M059J (cell line): ENCODE measurements at regions not wholly inside any gene's neighbourhood (a gene's known extent, or its start where the extent isn't known, plus 50 kb on each side); places are given as distances from the start of the nearest gene placed in this dataset.
"Not testable (repeated sequence)": the region's sequence is repeated elsewhere in the genome, so short reads cannot be mapped to it uniquely, and the experiment has no call there.

Experiments
- DNase-seq: peaks from one replicate; pipeline ENCODE4 v3.0.0-alpha.2; 2012; ENCODE audit warnings: low read depth

DNA sequence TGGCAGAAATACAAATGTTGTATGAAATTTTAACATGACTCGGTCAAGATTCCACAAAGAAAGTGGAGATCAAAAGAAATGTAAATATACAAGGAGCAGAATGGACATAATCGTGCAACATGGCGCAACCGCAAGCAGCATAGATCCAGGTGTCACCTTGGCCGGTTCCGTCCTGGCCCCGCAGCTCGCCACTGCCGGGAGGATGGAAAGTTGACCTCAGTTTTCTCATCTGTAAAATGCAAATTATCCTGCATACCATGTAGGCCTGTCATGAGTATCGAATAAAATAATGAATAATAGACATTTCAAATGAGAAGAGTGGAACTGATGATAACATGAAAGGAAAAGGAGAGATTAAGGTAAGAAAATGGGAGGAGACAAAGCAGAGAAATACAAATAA is 427.3 kb upstream of the SMIM21 start:
- no peak for DNase-seq

DNA sequence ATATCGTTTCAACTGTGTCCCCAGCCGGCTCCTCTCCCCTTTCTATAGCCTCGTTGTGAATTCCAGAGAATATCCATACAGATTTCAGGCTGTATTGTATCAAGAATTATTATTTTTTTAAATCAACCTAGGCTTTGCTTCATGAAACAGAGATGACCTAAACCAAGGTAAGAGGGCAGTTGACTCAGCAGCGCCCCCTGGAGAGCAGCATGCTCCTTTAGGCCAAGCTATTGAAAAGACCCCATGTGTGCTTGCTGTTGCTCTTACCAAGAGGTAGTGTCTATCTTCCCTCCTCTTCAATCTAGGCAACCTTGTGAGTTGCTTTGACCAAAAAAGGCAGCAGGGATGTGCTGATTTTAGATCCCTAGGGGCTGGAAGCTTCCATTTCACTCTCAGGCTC is 426.7 kb upstream of the SMIM21 start:
- no peak for DNase-seq

DNA sequence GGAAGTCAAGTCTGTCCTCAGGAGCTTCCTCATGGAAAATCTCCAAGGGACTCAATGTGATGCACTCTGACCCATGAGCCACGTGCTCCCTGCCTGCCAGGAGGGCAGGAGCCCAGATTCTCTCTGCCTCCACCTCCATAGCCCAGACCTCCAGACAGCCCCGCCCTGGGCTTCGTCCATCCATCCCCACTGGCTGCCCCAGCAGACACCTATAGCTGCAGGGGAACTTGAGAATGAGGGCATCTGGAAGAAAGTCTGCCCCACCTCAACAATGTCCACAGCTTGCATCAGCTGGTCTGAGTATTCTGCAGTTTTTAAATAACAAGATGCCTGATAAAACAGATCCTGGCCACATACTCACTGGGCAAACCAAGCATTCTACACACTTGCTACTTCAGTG is 418.8 kb upstream of the SMIM21 start:
- DNase-seq = no peak

DNA sequence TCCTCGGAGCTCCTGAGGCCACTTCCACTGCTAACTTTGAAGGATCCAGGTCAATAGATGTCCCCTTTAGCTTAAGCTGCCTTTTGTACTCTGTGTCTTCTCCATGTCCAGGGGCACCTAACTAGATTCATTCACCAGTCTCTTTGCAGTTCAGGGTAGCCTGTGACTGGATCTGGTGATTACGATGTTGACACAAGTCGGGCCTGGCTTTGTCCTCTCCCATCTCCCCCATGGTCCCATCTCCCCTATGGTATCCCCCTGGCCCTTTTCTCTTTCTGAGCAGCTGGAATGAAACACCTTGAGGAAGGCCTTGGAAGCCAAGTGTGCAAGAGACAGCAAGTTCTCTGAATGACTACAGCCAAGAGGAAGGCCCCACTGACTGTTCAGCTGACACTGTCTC is 417.9 kb upstream of the SMIM21 start:
- no peak for DNase-seq

DNA sequence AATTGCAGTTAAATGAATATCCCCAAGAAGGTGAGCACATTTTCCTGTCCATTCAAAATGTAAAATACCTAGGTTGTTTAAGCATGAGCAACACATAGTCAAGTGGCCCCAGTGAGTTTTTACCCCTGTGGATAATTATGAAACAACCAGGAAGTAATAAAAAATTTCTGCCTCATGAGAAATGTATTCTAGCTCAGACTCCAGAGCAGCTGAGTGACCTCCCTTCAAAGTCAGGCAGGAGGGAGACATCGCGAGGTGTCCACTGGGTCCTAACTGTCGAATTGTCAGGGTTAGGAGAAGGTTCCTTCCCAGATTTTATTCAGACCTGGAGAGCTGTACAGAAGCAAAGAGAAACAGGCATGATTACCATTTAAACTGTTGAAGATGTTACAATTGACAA is 416.6 kb upstream of the SMIM21 start:
- no peak for DNase-seq

DNA sequence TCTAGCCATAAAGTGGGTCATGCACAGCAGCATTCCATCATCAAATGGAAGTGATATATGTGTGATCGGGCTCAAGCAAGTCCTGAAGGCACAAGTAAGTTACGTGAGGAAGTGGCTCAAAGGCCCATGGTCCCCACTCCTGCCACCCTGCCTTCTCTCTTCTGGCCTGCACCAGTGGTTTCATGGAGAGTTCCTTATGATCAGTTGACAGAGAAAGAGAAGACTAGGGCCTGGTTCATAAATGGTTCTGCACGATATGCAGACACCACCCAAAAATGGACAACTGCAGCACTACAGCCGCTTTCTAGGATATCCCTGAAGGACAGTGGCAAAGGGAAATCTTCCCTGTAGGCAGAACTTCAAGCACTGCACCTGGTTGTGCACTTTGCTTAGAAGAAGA is 412.6 kb upstream of the SMIM21 start:
- DNase-seq = no peak

DNA sequence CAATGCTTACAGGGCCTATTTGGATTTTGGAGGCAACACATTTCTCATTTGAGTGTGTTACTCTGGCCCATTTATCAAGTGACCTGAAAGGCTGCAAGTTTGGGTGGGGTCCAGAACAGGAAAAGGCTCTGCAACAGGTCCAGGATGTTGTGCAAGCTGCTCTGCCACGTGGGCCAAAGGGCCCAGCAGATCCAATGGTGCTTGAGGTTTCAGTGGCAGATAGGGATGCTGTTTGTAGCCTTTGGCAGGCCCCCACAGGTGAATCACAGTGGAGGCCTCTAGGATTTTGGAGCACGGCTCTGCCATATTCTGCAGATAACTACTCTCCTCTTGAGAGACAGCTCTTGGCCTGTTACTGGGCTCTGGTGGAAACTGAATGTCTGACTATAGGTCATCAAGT is 412.2 kb upstream of the SMIM21 start:
- not testable (repeated sequence) for DNase-seq

DNA sequence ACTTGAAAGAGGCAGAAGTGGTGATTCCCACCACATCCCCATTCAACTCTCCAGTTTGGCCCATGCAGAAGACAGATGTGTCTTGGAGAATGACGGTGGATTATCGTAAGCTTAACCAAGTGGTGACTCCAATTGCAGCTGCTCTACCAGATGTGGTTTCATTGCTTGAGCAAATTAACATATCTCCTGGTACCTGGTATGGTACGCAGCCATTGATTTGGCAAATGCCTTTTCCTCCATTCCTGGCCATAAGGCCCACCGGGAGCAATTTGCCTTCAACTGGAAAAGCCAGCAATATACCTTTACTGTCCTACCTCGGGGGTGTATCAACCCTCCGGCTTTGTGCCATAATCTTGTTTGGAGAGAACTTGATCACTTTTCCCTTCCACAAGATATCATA is 411.5 kb upstream of the SMIM21 start:
- no peak for DNase-seq

DNA sequence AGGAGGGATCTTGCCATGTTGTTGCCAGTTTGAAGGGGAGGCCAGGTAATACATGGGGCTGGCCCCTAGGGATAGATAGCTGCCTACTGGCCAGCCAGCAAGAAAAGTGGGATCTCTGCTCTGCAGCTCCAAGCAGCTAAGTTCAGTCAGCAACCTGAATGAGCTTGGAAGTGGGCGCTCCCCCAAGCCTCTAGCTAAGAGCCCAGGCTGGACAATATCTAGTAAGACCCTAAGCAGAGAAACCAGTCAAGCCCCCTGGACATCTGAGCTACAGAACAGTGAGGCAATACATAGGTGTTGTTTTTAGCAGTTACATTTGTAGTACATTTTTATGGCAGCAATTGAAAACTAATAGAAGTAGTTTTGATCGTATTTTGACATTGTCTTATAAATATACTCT is 409.8 kb upstream of the SMIM21 start:
- DNase-seq = no peak

DNA sequence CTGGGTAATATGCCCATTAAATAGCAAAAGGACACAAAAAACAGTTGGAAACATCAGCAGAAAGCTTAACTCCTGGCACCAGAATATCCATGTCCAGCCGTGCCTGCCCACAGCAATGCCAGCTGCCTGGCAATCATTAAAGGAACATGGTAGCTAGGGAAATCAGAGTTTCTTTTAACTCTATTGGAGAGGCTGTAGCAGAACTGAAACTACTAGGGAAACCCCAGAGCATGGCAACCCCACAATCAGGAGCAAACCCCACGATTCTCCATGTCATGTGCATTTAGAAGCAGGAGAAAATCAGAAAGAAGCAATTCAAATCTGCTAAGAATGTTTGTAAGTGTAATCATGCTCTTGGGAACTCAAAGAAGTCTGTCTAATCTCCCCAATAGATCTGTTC is 409.0 kb upstream of the SMIM21 start:
- DNase-seq = no peak

DNA sequence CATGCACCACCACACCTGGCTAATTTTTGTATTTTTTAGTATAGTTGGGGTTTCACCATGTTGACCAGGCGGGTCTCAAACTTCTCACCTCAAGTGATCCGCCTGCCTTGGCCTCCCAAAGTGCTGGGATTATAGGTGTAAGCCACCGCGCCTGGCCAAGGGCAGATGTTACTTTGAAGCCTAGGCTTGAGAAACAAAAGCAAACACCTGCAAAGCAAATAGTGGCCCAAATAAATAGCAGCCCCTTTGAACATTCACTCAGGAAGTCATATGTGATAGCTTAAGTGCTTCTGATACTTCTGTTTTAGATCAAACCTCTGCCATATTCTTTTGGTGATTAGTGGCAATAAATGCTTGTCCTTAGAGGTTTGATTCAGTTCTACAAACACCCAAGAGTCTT is 404.5 kb upstream of the SMIM21 start:
- DNase-seq = no peak

DNA sequence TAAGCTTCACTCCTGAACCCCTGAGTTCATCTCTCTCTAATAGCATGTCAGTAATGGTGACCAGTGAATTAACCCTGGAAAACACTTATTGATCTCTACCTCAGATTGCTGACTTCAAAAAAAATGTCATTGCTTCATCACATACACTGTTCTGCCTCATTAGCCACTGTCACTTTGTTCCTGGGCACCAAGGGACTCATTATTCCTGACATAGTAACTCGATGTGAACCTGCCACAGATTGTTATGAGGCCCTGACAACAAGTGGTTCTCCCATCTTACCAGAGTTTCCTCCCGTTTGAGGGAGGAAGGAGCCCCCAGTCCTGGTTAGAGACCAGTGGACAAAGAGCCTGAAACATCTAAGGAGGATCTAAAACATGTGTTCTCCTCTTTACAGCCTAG is 403.3 kb upstream of the SMIM21 start:
- no peak for DNase-seq

DNA sequence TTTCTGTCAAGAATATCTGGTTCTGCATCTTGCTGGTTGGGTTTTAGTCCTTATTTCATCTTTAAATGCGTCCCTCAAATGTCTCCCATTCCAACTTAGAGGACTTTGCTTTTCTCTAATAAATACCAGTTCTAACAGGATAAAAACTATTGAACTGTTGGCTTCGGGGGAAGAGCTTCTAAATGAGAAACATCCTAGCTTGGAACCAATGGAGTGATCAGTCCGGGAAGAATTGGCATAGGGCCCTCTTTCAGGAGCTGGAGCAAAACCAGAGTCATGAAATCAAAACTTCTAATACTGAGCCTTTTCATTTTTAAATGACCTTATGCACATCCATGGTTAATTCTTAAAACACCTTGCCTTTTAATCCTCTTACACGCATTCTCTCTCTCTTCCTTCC is 401.6 kb upstream of the SMIM21 start:
- DNase-seq = no peak

DNA sequence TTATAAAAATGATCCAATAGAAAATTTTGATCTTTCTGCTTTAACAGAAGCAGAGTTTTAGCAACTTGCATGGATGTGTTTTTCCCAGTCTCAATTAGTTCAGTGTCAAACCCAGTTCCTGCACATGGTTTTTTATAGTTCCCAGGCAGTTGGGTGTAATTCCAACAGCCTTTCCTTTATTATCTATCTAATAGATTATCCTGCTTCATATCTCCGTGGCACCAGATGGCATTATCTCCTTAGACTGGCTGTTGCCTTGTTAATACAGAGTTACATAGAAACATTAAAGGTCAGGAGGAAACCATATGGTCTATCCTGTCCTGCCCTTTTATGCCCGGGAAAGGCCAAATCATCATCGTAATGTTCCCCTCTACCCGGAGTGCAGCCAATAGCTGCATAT is 400.9 kb upstream of the SMIM21 start:
- no peak for DNase-seq

DNA sequence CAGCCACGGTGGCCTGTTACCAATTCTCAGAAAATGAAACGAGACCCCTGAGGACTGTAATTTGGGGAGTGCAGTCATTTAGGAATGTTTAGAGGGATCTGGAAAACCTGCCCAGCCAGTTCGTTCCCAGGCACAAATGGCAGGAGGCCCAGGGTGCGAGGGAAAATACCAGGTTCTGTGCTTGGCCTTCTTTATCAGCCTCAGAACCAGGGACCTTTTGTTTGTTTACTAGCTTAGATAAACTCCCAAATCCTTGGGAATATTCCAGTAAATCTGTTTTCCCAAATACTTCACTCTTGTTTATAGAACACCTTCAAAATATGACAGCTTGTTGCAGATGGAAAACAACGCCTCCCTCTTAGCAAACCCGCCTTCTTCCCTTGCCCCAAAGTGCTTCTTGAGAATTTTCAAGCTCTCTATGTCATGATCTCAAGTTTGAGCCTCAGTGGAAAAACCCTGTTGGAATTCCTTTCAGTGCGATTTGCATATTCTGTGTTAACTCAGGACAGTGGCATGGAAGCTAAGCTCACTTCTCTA is 400.3 kb upstream of the SMIM21 start:
- no peak for DNase-seq

DNA sequence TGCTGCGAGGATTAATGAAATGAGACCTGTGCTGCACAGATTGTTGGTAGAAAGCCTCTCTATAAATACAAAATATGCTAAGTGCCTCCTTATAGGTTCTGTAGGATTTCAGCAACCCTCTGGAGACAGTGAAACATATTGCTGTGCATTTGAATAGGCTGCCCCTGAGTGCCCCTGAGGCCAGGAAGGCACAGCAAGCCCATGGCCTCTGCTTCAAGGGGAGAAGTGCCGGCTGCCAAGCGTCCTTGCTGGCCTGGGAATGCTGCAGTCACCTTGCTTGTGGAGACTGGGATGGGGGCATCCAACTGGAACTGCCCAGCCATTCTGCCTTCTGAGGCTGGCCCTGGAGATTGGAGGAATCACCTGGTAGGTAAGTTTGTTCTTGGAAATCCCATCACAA is 397.2 kb upstream of the SMIM21 start:
- no peak for DNase-seq

DNA sequence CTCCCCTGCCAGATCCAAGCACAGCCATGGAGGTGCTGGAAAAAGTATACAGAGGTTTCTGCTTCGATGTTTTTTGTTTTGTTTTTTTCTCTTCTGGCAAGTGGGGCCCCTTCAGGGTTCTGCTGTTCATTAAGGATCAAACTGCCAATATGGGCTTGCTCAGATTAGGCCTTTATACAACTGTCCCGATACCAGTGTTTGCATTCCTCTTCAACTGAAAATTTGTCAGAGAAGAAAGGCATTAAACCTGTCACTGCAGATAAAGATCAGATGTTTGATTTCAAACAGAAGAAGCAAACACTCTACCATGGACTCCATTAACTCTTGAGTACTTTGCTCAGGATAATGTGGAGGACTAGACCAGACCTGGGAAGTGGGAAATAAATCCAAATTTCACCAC is 396.0 kb upstream of the SMIM21 start:
- DNase-seq = no peak

DNA sequence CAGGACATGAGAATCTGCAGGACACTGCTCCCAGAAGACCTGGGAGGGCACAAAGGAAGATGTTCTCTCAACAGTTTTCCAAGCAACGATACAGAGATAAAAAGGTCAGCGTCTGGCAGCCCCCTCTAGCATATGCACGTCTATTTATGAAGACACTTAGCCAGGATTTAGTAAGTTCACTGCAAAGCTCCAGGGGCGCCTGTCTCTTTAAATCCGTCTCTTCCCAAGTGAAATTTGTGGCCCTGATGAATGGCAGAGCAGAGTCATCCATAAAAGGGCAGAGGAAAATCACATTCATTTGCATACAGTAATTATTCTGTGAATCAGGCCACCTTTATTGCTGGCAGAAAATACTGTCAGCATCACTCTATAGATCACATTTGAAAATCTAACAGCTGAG is 390.9 kb upstream of the SMIM21 start:
- DNase-seq = no peak

DNA sequence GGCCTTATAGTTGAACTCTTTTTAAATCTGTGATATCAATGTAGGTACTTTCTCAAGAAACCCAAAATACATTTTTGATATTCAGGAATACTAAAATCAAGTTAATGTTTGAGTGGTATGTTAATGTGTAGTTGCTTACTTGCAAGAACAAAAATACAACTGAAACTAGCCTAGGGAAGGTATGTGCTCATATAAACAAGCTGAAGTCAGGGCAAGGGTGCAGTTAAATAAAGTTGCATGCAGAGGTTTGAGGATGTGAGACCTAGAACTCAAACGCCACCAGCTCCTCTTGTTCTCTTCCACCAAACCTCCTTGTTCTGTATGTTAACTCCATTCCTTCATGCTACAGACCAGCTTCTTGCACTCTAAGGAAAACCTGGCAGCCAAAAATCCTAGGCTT is 388.3 kb upstream of the SMIM21 start:
- DNase-seq = no peak

DNA sequence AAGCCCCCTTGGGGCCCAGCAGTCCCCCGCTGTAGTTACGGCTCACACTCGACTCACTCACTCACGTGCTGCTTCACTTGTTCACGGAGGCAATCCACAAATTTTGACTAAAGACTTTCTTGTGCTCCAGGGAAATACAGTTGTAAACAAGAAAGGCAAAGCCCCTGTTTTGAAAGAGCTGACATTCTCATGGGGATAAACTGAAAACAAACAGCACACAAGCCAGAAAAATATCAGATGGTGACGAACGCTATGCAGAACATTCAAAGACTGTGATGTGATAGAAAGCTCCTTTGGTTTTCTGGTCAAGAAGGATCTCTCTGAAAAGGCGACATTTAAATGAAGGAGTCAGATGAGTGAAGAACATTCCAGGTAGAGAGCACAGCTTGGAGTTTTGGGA is 385.3 kb upstream of the SMIM21 start:
- DNase-seq = no peak

DNA sequence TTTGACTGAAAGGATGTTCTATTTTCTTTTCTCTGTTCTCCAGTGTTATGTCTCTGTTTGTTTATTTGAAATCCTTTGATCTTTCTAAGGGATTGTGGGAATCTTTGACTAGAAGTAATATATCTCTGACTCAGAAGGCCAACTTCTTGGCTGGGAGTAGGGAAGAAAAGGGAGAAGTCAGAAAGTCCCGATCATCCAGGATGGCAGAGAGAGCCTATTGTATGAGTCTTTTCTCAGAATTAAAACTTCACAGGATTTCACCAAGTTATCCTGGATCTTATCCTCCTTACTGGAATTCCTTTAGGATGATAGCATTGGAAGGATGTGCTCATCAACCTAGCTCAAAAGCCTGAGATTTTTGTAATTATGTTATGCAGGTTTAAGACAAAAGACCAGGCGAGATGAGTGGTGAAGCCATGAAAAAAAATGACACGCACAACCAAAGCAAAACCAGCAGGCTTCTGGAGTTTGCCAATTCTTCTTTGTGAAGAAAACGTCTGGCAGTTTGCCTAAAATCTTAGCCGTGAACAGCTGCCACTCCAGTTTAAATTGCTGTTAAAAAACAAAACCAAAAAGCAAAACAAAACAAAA is 383.6 kb upstream of the SMIM21 start:
- no peak for DNase-seq

DNA sequence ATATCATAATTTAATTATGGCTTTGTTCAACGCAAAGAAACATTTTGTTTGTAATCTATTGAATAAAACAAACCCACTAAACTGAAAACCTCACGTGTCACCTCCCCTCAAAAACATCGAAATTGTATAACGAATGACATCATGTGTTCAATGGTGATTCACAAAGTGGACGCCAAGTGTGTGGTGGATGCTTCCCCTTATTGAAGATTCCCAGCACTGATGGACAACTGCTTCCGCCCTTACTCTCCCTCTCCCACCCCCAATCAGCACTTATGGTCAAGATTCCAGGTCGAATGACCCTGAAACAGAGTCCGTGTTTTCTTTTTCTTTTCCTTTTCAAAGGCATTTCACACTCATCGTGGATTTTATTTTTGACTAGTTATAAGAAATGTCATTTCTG is 383.0 kb upstream of the SMIM21 start:
- no peak for DNase-seq

DNA sequence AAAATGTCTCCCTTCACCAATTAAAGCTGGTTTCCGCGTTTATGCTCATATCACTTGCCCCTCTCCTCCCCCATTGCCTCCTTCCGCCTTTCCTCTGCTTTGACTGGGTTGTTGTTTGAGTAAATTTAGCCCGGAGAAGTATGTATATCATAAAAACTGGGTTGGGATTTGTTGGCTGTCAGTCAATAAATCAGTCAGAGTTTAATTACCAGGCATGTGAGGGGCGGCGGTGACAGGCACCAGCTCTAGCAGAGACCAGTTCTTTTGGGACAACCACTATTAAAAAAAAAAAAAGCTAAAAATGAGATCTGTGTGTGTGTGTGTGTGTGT is 382.4 kb upstream of the SMIM21 start:
- DNase-seq = no peak

DNA sequence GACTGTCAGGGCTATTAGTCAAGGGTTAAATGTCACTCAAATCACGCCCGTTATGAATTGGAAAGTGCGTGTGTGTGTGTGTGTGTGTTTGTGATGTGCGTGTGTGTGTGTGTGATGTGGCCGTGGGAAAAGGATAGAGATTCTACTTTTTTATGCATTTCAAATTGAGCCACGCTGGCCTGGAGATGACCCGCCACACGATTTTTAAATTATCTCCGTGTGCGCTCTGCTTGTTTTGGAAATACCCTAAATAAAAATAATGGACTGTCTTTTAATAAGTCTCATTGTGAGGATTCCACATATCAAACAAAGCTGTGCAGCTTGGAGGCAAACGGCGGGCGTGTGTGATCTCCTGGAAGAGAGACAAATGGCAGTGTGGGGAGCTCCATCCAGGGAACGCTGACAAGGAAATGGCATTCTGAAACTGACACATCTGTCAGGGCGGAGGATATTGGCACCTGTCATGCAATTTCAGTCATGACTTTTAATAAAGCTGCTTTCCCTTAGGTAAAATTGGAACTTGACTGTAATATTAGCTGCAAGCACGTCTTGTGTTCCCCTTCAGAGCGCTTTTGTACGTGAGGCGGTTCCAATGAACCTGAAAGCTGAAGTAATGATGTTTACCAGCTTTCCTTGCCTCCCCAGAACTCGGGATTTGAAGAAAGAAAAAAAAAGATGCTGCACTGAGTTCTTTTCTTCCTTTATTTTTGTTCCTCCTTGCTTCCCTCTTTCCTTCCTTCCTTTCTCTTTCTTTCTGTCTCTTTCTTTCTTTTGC is 381.8 kb upstream of the SMIM21 start:
- DNase-seq = no peak
